ENCODE measurements at regions not wholly inside any gene's neighbourhood (a gene's known extent, or its start where the extent isn't known, plus 50 kb on each side); places are given as distances from the start of the nearest gene placed in this dataset.
"Not testable (repeated sequence)": the region's sequence is repeated elsewhere in the genome, so short reads cannot be mapped to it uniquely, and the experiment has no call there.

GRCh38 chr7:32222251-32222900, 152.2 kb upstream of the PDE1C start:
- DNase-seq: no peak

DNA sequence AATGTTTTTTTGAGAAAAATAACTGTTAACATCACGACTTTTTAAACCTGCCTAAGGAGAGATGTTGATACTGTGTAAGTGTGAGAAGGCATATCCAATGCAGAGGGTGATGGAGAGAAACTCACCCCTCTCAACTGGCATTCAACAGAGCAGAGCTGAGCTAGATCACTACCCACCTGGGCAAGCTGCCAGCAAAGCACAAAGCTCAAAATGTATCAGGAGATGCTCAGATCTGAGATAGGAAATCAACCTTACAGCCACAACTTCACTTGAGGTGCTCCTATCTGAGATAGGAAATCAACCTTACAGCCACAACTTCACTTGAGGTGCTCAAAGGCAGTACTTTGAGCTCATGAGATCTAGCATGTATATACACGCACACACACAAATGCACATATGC, 151.5 kb upstream of the PDE1C start:
- DNase-seq: no peak

GRCh38 chr7:32221056-32221455, 150.8 kb upstream of the PDE1C start:
- DNase-seq: no peak

GRCh38 chr7:32219831-32220230, 149.6 kb upstream of the PDE1C start:
- DNase-seq: not testable (repeated sequence)

DNA sequence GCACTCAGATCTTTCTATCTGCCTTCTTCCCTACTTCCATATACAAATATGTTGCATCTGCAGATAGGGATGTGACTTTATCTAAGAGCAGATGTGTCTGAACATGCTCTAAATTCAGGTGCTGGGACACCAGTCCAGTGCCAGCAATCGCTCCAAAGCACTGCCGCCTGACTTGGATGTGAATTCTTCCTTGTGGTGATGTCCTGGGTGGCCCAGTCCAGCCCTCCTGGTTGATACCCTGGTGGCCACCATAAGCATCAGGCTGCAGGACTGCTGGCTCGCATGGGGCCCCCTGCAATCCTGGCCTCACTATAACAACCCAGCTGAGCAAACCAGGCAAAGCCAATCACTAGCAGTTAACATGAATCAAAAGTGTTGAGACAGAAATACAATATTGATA, 149.2 kb upstream of the PDE1C start:
- no peak for DNase-seq

DNA sequence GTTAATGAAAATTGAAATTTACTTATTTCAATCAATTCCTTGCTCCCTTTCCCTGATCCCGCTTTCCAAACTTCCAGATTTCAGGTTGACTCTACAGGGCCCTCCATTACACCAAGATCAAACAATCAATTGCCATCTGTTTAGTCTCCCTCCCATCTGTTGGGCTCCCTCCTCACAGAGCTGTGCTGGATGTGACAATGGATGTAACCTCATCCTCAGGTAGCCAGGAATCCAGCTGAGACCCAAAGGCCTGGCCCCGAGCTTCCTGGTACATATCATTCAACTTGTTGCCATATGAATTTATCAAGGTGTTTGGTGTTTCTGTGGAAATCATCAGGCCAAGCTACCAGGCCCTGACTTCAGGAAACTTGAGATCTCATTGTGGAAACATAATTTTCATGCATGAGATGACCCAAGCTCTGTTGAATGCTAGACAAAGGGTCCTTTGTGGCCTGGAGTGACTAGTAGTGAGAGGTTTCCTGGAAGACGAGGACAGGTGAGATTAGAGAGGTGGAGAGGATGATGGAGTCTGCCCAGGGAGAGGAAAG, 148.6 kb upstream of the PDE1C start:
- no peak for DNase-seq

DNA sequence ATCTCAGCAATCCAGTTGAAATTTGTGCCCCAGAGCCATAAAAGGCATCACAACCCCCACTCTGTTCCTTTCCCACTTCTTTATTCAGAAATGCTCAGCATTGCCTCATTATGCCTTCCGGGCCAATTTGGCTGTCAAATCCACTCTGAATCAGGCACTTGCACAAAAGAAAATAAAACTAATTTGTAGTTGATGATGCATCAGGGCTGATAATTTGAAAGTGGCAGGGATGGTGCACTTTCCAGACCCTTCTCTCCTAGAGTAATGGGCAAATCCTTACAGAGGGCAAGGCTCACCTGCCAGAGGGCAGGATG, 147.9 kb upstream of the PDE1C start:
- DNase-seq: no peak

DNA sequence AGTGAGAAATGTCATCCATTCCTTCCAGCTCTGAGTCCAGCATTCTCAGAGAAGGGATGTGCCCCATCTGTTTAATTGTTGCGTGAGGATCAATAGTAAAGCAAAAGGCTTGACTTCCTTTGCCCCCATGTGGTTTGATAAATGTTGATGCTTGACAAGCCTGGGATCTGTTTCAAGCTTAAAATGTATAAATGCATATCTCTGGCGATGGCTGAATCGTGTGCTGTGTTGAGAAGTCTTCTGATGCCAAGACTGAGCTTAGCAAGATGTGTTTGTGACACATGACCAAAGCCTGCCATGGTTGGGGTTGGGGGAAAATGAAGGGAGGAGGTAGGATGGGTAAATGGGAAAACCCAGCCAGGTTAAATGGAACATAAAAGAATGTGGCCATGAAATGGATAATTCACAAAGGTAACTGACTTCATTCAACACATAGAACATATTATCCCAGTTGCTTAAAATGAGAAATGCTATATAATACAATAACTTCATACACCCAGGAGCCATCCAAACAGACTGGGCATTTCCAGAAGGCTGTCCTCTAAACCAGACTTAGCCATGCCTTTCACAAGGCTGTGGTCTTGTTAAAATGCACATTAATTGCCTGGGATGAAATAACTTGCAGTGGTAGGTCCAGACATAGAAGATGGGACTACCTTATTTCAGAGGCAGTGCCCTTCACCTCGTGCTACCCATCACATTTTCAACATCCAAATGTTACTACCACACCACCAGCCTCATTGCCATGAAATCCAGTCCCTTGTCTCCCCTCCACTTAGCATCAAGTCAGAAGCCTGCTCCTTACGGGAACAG, 147.3 kb upstream of the PDE1C start:
- DNase-seq: no peak

DNA sequence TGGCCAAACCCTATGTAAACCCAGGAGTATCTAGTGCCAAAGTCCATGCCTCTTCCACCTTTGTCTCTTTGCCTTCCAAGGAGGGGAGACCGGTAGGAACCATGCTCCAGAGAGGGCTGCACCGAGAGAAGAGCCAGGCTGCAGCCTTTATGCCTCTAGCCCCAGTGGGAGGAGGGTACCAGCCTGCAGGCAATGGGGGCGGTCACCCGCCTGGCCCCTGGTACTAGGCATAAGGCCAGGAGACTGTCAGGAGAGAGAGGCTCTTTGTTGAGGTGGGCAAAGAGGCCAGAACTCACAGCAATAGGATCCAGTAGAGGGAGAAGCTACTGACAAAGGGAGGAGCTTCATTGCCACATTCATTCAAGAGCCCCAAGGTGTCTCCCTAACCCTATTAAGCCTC, 146.6 kb upstream of the PDE1C start:
- DNase-seq: no peak

DNA sequence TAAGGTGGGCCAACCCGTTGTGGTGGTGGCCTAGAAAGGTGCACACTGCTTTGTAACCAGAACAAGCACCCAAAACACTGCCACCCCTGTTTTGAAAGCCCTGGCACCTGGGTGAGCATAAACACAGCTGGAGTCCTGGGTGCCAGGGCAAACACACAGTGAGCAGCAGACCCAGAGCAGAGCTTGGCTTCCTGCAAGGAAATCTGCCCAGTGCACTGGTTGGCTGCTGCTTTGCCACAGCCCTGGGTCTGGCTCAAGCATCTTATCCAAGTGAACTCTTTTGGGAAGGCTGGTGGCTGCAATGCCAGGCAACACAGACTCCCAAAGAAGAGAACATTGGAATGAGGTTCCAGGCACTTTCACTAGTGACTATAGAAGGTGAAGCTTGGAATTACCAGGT, 145.5 kb upstream of the PDE1C start:
- no peak for DNase-seq

- no peak for DNase-seq
Observed at GRCh38 chr7:32214913-32215312, 144.7 kb upstream of the PDE1C start.

DNA sequence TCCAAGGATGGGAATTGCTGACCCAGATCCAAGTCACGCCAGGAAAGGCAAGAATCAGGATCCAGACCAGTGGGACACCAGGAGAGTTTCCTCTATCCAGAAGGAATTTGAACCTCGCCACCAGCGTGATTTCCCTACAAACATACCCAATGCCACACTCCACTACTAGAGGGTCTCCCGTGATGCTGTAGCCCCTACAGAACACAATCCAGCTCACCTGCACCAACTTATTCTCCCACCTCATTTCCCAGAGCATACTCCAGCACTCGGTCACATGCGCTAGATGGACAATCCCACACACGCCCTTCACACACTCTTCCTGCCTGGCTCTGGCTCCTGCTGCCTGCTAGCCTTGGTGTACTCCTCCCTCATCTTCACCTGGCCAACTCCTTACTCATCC, 142.1 kb upstream of the PDE1C start:
- DNase-seq: no peak

GRCh38 chr7:32206987-32207386, 136.8 kb upstream of the PDE1C start:
- DNase-seq: no peak

- DNase-seq: no peak
Observed at GRCh38 chr7:32206488-32206887, 136.3 kb upstream of the PDE1C start.

GRCh38 chr7:32205298-32205824, 135.2 kb upstream of the PDE1C start:
- DNase-seq: not testable (repeated sequence)

- DNase-seq: peak; percentile 37
Observed at GRCh38 chr7:32204361-32205018, 134.3 kb upstream of the PDE1C start.

DNA sequence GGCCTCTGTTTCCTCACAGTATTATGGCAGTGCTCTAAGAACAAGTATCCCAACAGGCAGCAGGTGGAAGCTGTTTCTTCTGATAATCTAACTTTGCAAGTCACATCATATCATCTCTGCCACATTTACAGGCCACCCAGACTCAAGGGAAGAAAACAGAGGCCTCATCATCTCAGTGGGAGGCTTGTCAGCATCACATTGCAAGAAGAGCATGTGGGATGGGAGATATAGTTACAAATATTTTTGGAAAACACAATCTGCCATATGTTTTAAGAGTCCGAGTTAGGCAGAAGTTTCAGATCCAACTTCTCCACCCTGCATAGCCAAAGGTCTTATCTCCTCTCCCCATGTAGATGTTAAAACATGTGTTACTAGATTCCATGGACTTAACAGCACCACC, 130.4 kb upstream of the PDE1C start:
- no peak for DNase-seq

DNA sequence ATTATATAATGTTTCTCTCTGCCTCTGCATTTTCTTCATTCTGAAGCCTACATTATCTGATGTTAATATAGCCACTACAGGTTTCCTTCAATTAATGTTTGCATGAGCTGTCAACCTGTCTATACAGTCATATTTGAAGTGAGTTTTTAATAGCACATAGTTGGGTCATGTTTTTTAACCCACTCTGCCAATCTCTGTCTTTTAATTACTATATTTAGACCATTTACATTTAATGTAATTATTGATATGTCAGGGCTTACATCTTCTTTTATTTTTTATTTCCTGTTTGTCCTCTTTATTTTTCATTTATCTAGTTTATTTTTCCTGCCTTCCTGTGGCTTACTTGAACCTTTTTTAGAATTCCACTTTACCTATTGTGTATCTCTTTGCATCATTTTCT, 124.3 kb upstream of the PDE1C start:
- no peak for DNase-seq

GRCh38 chr7:32191305-32191704, 121.1 kb upstream of the PDE1C start:
- DNase-seq: no peak

DNA sequence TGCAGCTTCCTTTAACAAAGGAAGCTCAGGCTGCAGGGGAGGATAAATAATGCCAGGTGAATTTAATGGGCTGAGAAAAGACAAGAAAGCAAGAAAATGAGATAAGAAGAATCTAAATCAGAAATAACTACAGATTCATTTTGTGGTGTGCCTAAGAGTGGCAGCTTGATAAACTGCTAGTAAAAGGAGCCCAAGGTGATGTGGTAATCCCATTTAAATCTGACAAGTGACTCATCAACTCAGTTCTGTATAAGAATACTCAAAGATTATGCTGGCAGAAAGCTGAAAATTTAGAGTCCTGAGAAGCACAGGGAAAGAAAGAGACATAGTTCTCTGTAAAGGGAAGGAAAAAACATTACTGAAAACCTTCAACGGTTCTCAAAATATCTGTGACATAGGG, 109.4 kb upstream of the PDE1C start:
- DNase-seq: no peak

GRCh38 chr7:32178677-32179366, 108.6 kb upstream of the PDE1C start:
- no peak for DNase-seq

- DNase-seq: no peak
Observed at GRCh38 chr7:32177232-32177631, 107.0 kb upstream of the PDE1C start.

DNA sequence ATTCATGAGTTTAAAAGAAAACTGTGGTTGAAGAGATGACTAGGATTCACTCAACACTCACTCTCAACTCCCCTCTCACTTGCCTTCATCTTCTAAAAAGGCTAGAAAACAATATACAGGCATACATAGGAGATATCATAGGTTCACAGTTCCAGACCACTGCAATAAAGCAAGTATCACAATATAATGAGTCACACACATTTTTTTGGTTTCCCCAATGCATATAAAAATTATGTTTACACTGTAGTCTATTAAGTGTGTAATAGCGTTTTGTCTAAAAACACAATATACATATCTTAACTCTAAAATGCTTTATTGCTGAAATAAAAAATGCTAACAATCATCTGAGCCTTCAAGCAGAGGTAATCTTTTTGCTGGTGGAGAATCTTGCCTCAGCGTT, 104.9 kb upstream of the PDE1C start:
- DNase-seq: no peak

Data from skin of body (tissue), 1 donor.